GM10266 (cell line): ENCODE measurements at regions not wholly inside any gene's neighbourhood (a gene's known extent, or its start where the extent isn't known, plus 50 kb on each side); places are given as distances from the start of the nearest gene placed in this dataset.

Experiments
- DNase-seq: peaks from one replicate; pipeline ENCODE4 v3.0.0; 2012; ENCODE audit errors: extremely low spot score
- CTCF ChIP-seq: IDR thresholded peaks from 2 replicates; pipeline ENCODE4 v1.5.1; 2012; ENCODE audit warnings: mild to moderate bottlenecking, low read depth; ENCODE audit not compliant: control insufficient read depth, insufficient read depth; ENCODE audit errors: missing control alignments

DNA sequence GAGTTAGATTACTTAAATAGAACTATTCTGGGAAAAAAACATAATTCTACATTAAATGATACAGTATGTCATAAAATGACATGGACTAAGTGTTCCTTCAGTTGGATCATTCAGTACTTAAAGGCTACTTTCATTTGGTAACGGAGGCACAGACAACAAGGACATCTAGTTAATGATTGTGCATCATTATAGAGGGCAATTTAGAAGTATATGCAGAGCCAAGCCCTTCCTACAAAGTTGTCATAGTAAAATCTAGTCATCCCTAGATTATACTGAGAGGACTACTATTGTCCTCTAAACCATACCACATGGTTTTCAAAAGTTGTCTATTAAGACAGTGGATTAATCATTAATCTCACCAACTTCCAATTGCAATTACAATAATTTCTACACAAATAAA lies 53.9 kb upstream of the STXBP5 start:
- TF ChIP-seq CTCF: no peak
- DNase-seq: no peak
